Fibroblast of villous mesenchyme (primary cell): ENCODE measurements at regions not wholly inside any gene's neighbourhood (a gene's known extent, or its start where the extent isn't known, plus 50 kb on each side); places are given as distances from the start of the nearest gene placed in this dataset.

ENCODE experiments used
- DNase-seq: peaks from one replicate; pipeline ENCODE4 v3.0.0-alpha.2; 2010; ENCODE audit warnings: low read depth
- H3K4me3 ChIP-seq: 2 replicates; pipeline ENCODE4 v1.5.1; 2011; ENCODE audit warnings: low read depth, mild to moderate bottlenecking, low read length
- CTCF ChIP-seq: IDR thresholded peaks from 2 replicates; pipeline ENCODE4 v1.5.1; 2012; ENCODE audit warnings: low read depth, mild to moderate bottlenecking, low read length; ENCODE audit not compliant: insufficient read depth

- no peak for TF ChIP-seq CTCF
- no peak overlapping the region for H3K4me3 ChIP-seq
- DNase-seq, result no peak
Measured at GRCh38 chr12:115349711-115350110, 665.7 kb upstream of the TBX3 start.

- no peak overlapping the region for H3K4me3 ChIP-seq
- DNase-seq, result no peak
- no peak for TF ChIP-seq CTCF
Measured at GRCh38 chr12:115348301-115348700, 664.3 kb upstream of the TBX3 start.

GRCh38 chr12:115343601-115344000 is 659.6 kb upstream of the TBX3 start:
- no peak for TF ChIP-seq CTCF
- no peak overlapping the region for H3K4me3 ChIP-seq
- DNase-seq, result no peak

DNA sequence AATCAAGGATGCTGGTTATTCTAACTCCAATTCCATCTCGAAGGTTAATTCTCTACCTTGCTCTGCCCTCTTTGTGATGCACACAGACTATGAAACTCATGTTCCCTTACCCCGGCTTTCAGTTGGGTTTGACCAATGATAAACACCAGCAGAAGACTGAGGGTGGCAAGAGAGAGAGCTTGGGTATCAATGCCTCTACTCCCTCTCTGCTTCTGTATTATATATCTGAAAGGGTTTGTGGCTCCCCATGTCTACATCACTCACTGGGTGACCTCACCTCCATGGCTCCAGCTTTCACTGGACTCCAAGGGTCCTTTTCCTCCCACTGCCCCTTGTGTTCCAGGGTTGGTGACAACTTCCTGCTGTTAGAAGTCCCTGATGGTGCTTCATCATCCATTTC is 659.0 kb upstream of the TBX3 start:
- H3K4me3 ChIP-seq, result no peak overlapping the region
- no peak for DNase-seq
- no peak for TF ChIP-seq CTCF

DNA sequence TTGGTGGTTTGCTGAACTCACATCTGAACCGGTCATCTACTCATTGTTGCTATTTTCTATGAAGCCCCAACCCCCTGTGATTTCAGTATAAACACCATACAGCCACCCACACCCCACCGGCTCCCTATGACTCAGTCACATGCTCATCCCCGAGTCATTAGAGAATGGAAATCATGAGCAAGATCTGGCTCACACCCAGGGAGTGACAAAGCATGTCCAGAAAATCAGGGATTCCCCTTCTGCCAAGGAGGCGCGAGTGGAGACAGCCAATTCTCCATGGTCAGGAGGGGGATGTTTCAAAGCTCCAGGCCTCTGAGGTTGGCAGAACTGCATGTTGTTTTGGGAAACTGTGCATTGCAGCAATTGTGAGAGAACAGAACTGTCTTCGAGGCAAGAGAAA is 657.5 kb upstream of the TBX3 start:
- TF ChIP-seq CTCF, result no peak
- DNase-seq, result peak; percentile 95
- H3K4me3 ChIP-seq, result no peak overlapping the region

DNA sequence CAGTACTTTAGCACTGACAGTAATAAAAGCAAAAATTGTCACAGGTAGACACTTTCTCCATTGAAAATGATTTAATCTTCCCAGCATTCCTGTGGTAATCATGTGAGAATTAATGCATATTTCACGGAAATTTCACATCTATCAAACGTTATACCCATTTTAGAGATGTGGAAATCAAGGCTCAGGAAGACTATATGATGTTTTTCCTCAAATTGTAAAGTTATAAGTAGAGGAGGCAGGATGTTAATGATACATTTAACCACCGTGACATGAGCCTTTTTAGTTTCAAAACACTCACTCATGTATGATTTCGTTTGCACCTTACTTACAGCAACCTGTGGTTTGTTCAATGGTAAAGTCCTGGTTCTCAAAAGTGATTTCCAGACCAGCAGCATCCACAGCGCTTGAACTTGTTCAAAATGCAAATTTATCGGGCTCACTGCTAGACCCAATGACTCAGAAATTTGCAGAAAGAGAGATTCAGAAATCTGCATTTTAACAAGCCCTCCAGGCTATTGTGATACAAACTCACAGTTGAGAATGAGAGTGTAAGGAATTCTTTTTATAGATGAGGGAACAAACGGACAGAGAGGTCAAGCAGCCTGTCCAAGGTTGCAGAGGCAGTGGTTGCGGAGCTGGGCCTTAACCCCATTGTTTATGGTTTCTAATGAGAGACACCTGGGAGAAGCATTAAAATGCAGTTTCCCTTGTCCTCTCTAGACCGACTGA is 654.8 kb upstream of the TBX3 start:
- peak; percentile 38 for DNase-seq
- H3K4me3 ChIP-seq, result no peak overlapping the region
- TF ChIP-seq CTCF, result no peak
